GM13976 (cell line): ENCODE measurements at regions not wholly inside any gene's neighbourhood (a gene's known extent, or its start where the extent isn't known, plus 50 kb on each side); places are given as distances from the start of the nearest gene placed in this dataset.

ENCODE experiments used
- DNase-seq: peaks from one replicate; pipeline ENCODE4 v3.0.0; 2012; ENCODE audit warnings: low spot score
- in situ Hi-C: fragments of 300-500 bp; cut with MboI; formaldehyde crosslinking; loops from one replicate; pipeline ENCODE4 v1.12.0; 2022; ENCODE audit warnings: low sequenced_read_pairs, mixed read lengths, inconsistent platforms; ENCODE audit not compliant: unreplicated experiment
- TF ChIP-seq, protein P1 (sequence below): IDR thresholded peaks from 2 replicates; pipeline ENCODE4 v1.5.1; 2012; ENCODE audit warnings: borderline replicate concordance, mild to moderate bottlenecking; ENCODE audit not compliant: insufficient read depth; ENCODE audit errors: extremely low read depth, missing control alignments, control extremely low read depth

DNA sequence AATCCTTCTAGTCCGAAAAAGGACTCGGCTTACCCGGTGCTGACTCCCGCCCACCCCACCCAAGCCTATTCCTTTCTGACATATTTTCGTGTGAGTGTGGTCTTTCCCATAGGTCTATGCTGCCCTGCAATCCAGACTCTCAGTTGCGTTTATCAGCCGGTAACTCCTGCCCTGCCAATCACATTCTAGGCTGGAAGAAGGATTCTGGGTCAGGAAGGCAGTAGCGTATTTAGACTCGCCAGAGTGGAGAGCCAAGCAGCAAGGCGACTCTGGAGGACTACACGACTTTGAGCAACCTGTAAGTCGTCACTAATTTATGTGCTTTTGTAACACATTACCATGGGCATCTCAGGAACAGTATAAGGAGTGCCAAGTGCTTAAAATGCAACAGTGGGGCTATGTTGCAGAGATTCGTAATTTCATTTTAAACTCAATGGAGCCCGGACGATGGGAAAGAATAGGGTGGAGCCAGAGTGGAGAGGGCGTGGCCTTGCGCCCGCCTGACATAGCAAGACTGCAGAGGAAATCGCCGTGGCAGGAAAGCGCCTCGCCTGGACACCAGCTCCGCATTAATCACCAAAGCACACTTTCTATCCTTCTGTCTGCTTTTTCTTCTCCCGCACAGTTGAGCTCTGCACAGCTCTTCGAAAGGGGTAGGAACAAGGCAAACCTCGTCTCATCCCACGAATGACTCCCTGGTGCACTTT, 1044.2 kb downstream of the AGBL1 start:
- TF ChIP-seq, protein P1, sequence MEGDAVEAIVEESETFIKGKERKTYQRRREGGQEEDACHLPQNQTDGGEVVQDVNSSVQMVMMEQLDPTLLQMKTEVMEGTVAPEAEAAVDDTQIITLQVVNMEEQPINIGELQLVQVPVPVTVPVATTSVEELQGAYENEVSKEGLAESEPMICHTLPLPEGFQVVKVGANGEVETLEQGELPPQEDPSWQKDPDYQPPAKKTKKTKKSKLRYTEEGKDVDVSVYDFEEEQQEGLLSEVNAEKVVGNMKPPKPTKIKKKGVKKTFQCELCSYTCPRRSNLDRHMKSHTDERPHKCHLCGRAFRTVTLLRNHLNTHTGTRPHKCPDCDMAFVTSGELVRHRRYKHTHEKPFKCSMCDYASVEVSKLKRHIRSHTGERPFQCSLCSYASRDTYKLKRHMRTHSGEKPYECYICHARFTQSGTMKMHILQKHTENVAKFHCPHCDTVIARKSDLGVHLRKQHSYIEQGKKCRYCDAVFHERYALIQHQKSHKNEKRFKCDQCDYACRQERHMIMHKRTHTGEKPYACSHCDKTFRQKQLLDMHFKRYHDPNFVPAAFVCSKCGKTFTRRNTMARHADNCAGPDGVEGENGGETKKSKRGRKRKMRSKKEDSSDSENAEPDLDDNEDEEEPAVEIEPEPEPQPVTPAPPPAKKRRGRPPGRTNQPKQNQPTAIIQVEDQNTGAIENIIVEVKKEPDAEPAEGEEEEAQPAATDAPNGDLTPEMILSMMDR: no peak
- in situ Hi-C loops: no loop called here
- DNase-seq: no peak

DNA sequence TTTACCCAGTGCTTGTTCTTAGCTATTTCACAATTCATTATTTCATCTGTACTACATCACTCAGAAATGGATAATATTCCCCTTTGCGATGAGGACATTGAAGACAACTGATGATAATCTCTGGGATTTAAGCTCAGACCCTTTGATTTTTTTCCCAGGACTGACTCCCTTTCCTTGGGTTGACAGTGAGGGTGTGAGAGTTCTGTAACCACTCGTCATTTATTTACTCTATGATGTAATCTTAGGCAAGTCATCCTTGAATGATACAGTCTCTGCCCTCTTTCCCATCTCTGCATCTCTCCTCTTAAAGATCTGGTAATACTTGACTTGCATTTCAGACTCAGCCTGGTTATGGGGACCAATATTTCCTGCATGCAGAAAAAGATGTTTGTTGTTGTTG, 1041.7 kb downstream of the AGBL1 start:
- TF ChIP-seq, protein P1: no peak
- in situ Hi-C loops: no loop called here
- no peak for DNase-seq

DNA sequence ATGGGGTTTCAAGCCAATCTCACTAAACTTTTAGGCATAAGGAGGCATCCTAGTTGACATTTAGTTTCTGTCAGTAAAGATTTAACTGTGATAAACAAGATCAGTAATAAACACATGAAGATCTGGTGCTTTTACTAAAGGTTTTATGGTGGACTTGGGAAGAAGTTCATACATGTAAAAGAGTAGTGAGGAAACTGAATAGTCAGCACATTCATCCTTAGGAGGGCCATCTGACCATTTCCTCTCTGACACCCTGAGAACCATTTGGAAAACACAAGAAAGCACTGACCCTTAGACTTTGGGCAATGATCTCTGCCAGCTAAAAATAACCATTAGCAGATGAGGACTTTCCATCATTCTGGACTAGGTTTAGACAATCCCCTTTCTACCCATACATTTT, 1040.9 kb downstream of the AGBL1 start:
- in situ Hi-C loops: no loop called here
- TF ChIP-seq, protein P1: no peak
- DNase-seq: no peak

DNA sequence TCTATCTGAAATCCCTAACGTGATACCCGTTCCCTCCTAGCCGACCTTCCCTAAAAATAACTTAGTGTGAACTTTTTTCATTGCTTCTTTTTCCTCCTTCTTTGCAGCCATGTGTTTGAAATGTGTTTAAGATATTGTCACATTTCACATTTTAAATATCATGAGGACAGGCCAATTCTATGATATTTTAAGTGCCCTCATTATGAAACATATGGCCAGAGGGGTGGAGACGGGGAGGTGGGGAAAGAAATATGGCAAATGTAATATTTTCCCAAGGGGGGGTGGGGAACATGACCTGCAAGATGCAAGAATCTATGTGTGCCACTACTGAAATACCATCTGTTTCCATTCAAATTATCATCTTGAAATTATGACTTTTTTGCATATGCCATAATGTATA, 1039.2 kb downstream of the AGBL1 start:
- TF ChIP-seq, protein P1: no peak
- in situ Hi-C loops: no loop called here
- no peak for DNase-seq

DNA sequence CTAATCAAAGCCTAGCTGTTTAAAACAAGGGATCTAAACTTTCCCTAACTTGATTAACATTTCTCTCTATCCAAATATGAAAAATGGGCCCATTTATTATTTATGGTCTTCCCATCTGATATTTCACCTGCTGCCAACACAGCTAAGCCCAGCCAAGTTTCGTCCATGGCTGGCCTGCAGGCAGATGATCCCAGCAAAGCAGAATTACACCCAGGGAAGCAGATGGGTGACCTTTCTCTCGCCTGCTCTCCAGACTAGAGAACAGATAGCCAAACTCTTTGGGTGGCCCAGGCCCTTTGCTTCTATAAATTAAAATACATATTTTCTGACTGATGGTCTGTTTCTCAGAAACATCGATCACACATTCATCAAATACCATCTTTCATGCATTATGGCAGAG, 1038.8 kb downstream of the AGBL1 start:
- DNase-seq: no peak
- TF ChIP-seq, protein P1: no peak
- in situ Hi-C loops: no loop called here

DNA sequence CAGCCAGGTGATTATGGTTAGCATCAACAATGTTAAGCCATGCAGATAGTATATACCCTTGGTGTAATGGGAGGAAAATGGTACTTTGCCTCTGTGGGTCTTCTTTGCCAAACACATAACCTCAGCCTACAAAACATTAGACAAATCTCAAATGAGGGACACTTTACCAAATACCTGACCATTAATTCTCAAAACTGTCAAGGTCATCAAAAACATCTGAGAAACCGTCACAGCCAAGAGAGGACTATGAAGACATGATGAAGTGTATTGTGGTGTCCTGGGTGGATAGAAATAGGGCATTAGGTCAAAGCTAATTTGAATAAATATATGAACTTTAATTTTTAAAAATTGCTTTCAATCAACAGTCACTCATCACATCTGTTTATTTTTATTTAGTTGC, 1036.1 kb downstream of the AGBL1 start:
- no peak for DNase-seq
- TF ChIP-seq, protein P1: no peak
- in situ Hi-C loops: no loop called here

DNA sequence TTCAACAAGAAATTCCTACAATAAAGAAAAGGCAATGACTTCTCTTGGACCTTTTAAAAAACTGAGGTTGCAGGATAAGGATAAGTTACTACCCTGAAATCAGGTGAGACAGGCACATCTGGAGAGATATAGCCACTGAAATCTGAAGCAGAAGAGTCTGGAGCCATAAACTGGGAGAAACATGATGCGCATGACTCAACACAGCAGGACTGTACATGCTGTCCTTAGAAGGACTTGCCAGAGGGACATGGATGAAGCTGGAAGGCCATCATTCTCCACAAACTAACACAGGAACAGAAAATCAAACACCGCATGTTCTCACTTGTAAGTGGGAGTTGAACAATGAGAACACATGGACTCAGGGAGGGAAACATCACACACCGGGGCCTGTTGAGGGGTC, 1020.2 kb downstream of the AGBL1 start:
- TF ChIP-seq, protein P1: no peak
- in situ Hi-C loops: no loop called here

More for the DNA sequence above, 1020.2 kb downstream of the AGBL1 start:
- DNase-seq: no peak
